Neural cell (in vitro differentiated cells): ENCODE measurements at regions not wholly inside any gene's neighbourhood (a gene's known extent, or its start where the extent isn't known, plus 50 kb on each side); places are given as distances from the start of the nearest gene placed in this dataset.

Experiments
- EP300 ChIP-seq: fragments of 450-650 bp; conservative IDR thresholded peaks from 2 replicates; pipeline ENCODE4 v1.6.1; 2014; ENCODE audit warnings: antibody characterized with exemption, mild to moderate bottlenecking, moderate library complexity; ENCODE audit not compliant: poor library complexity, severe bottlenecking
- EZH2 ChIP-seq: fragments of 200-600, 300-800 bp; shearing (Covaris generic), sonication (generic); IDR thresholded peaks from 2 replicates; pipeline ENCODE4 v1.6.1; 2014; ENCODE audit warnings: antibody characterized with exemption, low read length, borderline replicate concordance, mild to moderate bottlenecking; ENCODE audit not compliant: insufficient read depth, poor library complexity, severe bottlenecking
- MXI1 ChIP-seq: fragments of 450-650 bp; conservative IDR thresholded peaks from 2 replicates; pipeline ENCODE4 v1.6.1; 2014; ENCODE audit warnings: antibody characterized with exemption, mild to moderate bottlenecking; ENCODE audit not compliant: poor library complexity, severe bottlenecking
- RAD21 ChIP-seq: fragments of 450-650 bp; conservative IDR thresholded peaks from 2 replicates; pipeline ENCODE4 v1.6.1; 2014; ENCODE audit warnings: antibody characterized with exemption, mild to moderate bottlenecking, moderate library complexity
- SMC3 ChIP-seq: fragments of 450-650 bp; conservative IDR thresholded peaks from 2 replicates; pipeline ENCODE4 v1.6.1; 2014; ENCODE audit warnings: antibody characterized with exemption, mild to moderate bottlenecking, moderate library complexity; ENCODE audit not compliant: poor library complexity
- TAF1 ChIP-seq: IDR thresholded peaks from 2 replicates; pipeline ENCODE4 v1.6.1; 2012; ENCODE audit warnings: low read depth
- TF ChIP-seq, protein P1 (sequence below): fragments of 450-650 bp; IDR thresholded peaks from 2 replicates; pipeline ENCODE4 v1.5.1; 2014; ENCODE audit warnings: antibody characterized with exemption, mild to moderate bottlenecking, moderate library complexity; ENCODE audit not compliant: poor library complexity, severe bottlenecking
- TF ChIP-seq, protein P2 (sequence below): IDR thresholded peaks from 2 replicates; pipeline ENCODE4 v1.6.1; 2012; ENCODE audit warnings: borderline replicate concordance

GRCh38 chr2:39898934-39899333 is 119.9 kb upstream of the THUMPD2 start:
- TF ChIP-seq, protein P1, sequence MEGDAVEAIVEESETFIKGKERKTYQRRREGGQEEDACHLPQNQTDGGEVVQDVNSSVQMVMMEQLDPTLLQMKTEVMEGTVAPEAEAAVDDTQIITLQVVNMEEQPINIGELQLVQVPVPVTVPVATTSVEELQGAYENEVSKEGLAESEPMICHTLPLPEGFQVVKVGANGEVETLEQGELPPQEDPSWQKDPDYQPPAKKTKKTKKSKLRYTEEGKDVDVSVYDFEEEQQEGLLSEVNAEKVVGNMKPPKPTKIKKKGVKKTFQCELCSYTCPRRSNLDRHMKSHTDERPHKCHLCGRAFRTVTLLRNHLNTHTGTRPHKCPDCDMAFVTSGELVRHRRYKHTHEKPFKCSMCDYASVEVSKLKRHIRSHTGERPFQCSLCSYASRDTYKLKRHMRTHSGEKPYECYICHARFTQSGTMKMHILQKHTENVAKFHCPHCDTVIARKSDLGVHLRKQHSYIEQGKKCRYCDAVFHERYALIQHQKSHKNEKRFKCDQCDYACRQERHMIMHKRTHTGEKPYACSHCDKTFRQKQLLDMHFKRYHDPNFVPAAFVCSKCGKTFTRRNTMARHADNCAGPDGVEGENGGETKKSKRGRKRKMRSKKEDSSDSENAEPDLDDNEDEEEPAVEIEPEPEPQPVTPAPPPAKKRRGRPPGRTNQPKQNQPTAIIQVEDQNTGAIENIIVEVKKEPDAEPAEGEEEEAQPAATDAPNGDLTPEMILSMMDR: no peak
- TF ChIP-seq RAD21: no peak
- no peak for TF ChIP-seq EZH2
- no peak for TF ChIP-seq MXI1
- no peak for TF ChIP-seq SMC3
- no peak for TF ChIP-seq EP300
- TF ChIP-seq, protein P2, sequence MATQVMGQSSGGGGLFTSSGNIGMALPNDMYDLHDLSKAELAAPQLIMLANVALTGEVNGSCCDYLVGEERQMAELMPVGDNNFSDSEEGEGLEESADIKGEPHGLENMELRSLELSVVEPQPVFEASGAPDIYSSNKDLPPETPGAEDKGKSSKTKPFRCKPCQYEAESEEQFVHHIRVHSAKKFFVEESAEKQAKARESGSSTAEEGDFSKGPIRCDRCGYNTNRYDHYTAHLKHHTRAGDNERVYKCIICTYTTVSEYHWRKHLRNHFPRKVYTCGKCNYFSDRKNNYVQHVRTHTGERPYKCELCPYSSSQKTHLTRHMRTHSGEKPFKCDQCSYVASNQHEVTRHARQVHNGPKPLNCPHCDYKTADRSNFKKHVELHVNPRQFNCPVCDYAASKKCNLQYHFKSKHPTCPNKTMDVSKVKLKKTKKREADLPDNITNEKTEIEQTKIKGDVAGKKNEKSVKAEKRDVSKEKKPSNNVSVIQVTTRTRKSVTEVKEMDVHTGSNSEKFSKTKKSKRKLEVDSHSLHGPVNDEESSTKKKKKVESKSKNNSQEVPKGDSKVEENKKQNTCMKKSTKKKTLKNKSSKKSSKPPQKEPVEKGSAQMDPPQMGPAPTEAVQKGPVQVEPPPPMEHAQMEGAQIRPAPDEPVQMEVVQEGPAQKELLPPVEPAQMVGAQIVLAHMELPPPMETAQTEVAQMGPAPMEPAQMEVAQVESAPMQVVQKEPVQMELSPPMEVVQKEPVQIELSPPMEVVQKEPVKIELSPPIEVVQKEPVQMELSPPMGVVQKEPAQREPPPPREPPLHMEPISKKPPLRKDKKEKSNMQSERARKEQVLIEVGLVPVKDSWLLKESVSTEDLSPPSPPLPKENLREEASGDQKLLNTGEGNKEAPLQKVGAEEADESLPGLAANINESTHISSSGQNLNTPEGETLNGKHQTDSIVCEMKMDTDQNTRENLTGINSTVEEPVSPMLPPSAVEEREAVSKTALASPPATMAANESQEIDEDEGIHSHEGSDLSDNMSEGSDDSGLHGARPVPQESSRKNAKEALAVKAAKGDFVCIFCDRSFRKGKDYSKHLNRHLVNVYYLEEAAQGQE: no peak
- no peak for TF ChIP-seq TAF1
